Testis (tissue), 2 donors: ENCODE measurements at regions not wholly inside any gene's neighbourhood (a gene's known extent, or its start where the extent isn't known, plus 50 kb on each side); places are given as distances from the start of the nearest gene placed in this dataset.

Experiments
- CTCF ChIP-seq, 3 experiments: fragments of 450-650 bp in 2 of 3; fragments of 200-600 bp in 1 of 3; sonication (generic) in 1 of 3; IDR thresholded peaks; one replicate each; pipeline ENCODE4 v1.5.1; 2016 to 2019; ENCODE audit warnings: antibody characterized with exemption in 3 of 3, mild to moderate bottlenecking in 2 of 3, moderate library complexity in 1 of 3
- POLR2A ChIP-seq: fragments of 450-650 bp; IDR thresholded peaks from one replicate; pipeline ENCODE4 v1.6.1; 2017; ENCODE audit warnings: antibody characterized with exemption, mild to moderate bottlenecking, moderate library complexity

DNA sequence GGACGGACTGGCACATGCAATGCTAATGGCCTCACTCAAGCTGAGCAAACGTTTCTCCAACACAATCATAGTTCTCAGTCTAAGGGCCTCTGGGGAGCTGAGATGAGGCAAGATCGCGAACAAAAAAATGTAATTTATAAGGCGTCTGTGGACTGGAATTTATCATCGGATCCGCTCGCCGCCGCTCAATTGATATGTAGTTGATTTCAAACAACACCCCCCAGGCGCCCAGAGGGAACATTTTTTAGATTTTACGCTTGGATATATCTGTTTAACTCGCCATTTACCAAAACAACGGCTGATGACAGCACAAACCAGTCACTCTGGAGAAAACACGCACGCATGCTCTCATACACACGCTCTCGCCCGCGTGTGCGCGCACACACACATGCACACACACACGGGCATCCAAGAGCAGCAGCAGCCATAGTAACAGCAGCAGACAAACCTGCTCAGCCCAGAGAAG, 335.8 kb downstream of the SMAD2 start:
- TF ChIP-seq CTCF (IDR thresholded peaks at IDR 0.05) (no peak), POLR2A (no peak)
